Activated T-cell treated with anti-CD3 and anti-CD28 coated beads, Interleukin-2, amount 50 U/mL, for 4 hours (primary cell): ENCODE measurements at regions not wholly inside any gene's neighbourhood (a gene's known extent, or its start where the extent isn't known, plus 50 kb on each side); places are given as distances from the start of the nearest gene placed in this dataset.
"Not testable (repeated sequence)": the region's sequence is repeated elsewhere in the genome, so short reads cannot be mapped to it uniquely, and the experiment has no call there.

ENCODE experiments used
- ATAC-seq, 2 donors: fragments of 200-7000 bp; cut with Tn5 transposase; one replicate each; pipeline ENCODE4 v1.10.0; 2021
- DNase-seq: peaks from one replicate; pipeline ENCODE4 v3.0.0-alpha.2; 2020
- H3K27me3 Mint-ChIP-seq: one replicate; pipeline ENCODE4 v1.8.0; 2021; ENCODE audit warnings: low read depth, mixed read lengths
- H3K36me3 Mint-ChIP-seq: one replicate; pipeline ENCODE4 v1.8.0; 2022; ENCODE audit warnings: mixed read lengths; ENCODE audit not compliant: insufficient read depth
- H3K4me1 Mint-ChIP-seq: one replicate; pipeline ENCODE4 v1.8.0; 2021; ENCODE audit warnings: low read depth, mixed read lengths
- H3K4me3 Mint-ChIP-seq: one replicate; pipeline ENCODE4 v1.8.0; 2021; ENCODE audit warnings: mild to moderate bottlenecking, moderate library complexity, mixed read lengths
- H3K9me3 Mint-ChIP-seq: one replicate; pipeline ENCODE4 v1.8.0; 2021; ENCODE audit warnings: mixed read lengths

GRCh38 chr4:177986236-177986635 is 544.0 kb upstream of the AGA start:
- ATAC-seq (no peak), DNase-seq (no peak)
- no peaks in the 10 kb centered on the region for H3K27me3 Mint-ChIP-seq
- no peak overlapping the region for H3K4me3 Mint-ChIP-seq
- H3K9me3 Mint-ChIP-seq, result no peaks in the 10 kb centered on the region
- H3K36me3 Mint-ChIP-seq, result no peaks in the 10 kb centered on the region
- no peaks in the 10 kb centered on the region for H3K4me1 Mint-ChIP-seq

DNA sequence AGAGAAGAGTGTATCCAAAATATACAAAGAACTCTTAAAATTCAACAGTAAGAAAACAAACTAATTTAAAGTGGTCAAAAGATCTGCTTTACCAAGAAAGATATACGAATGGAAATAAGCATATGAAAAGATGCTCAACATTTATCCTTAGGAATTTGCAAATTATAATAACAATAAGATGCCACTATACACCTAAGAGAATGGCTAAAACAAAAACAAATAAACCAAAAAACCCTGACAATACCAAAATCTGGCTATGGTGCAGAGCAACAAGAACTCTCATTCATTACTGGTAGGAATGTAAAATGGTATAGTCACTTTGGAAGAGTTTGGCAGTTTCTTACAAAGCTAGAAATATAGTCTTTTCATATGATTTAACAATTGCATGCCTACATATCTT is 545.7 kb upstream of the AGA start:
- DNase-seq, result no peak
- H3K27me3 Mint-ChIP-seq, result no peaks in the 10 kb centered on the region
- no peak overlapping the region for H3K4me3 Mint-ChIP-seq
- no peaks in the 10 kb centered on the region for H3K4me1 Mint-ChIP-seq
- no peaks in the 10 kb centered on the region for H3K9me3 Mint-ChIP-seq
- no peaks in the 10 kb centered on the region for H3K36me3 Mint-ChIP-seq
- no peak for ATAC-seq

- DNase-seq, result no peak
- ATAC-seq, result no peak
- Mint-ChIP-seq H3K36me3 (no peaks in the 10 kb centered on the region), H3K4me1 (no peaks in the 10 kb centered on the region), H3K4me3 (no peak overlapping the region), H3K9me3 (no peaks in the 10 kb centered on the region), H3K27me3 (no peaks in the 10 kb centered on the region)
Measured at GRCh38 chr4:177989503-177990201, 547.4 kb upstream of the AGA start.

GRCh38 chr4:178003098-178003657 is 560.9 kb upstream of the AGA start:
- ATAC-seq (no peak), DNase-seq (no peak)
- H3K9me3 Mint-ChIP-seq, result peaks cover 11% of the 10 kb centered on the region
- H3K36me3 Mint-ChIP-seq, result no peaks in the 10 kb centered on the region
- H3K4me3 Mint-ChIP-seq, result no peak overlapping the region
- no peaks in the 10 kb centered on the region for H3K27me3 Mint-ChIP-seq
- H3K4me1 Mint-ChIP-seq, result no peaks in the 10 kb centered on the region

DNA sequence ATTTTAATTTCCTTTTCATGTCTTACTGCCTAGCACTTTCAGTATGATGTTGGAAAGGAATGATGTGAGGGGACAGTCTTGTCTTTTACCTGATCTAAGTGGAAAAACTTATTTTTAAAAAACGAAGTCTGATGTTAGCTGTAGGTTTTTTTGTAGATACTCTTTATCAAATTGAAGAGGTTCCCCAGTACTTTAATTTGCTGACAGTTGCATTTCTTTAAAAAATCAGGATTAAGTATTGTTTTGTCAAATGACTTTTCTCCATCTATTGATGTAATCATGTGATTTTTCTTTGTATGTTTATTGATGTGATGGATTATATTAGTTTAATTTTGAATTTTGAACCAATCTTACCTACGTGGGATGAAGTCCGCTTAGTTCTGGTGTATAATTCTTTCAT is 568.4 kb upstream of the AGA start:
- no peaks in the 10 kb centered on the region for H3K36me3 Mint-ChIP-seq
- no peak overlapping the region for H3K4me3 Mint-ChIP-seq
- H3K27me3 Mint-ChIP-seq, result no peaks in the 10 kb centered on the region
- no peaks in the 10 kb centered on the region for H3K4me1 Mint-ChIP-seq
- H3K9me3 Mint-ChIP-seq, result peaks cover 4% of the 10 kb centered on the region
- no peak for DNase-seq
- ATAC-seq, result no peak

DNA sequence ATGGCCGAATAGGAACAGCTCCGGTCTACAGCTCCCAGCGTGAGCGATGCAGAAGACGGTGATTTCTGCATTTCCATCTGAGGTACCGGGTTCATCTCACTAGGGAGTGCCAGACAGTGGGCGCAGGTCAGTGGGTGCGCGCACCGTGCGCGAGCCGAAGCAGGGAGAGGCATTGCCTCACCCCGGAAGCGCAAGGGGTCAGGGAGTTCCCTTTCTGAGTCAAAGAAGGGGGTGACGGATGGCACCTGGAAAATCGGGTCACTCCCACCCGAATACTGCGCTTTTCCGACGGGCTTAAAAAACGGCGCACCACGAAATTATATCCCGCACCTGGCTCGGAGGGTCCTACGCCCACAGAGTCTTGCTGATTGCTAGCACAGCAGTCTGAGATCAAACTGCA is 572.8 kb upstream of the AGA start:
- H3K4me3 Mint-ChIP-seq, H3K36me3 Mint-ChIP-seq, H3K4me1 Mint-ChIP-seq, ATAC-seq, H3K9me3 Mint-ChIP-seq, H3K27me3 Mint-ChIP-seq, DNase-seq: not testable (repeated sequence)

DNA sequence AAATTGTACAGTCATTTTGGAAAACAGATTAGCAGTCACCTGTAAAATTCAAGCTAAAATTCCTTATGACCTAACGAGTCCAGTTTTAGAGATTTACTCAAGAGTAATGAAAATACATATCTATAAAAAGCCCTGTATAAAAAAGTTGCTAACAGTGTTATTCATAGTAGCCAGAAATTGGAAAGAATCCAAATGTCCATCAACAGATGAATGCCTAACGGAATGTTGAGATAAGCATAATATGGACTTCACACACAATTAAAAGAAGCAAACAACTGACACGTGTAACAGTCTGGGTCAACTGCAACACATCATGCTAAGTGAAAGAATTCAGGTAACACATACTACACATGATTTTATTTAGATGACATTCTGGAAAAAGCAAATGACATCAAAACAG is 584.8 kb upstream of the AGA start:
- ATAC-seq (no peak), DNase-seq (no peak)
- H3K4me1 Mint-ChIP-seq, result no peaks in the 10 kb centered on the region
- no peaks in the 10 kb centered on the region for H3K9me3 Mint-ChIP-seq
- no peaks in the 10 kb centered on the region for H3K36me3 Mint-ChIP-seq
- no peaks in the 10 kb centered on the region for H3K27me3 Mint-ChIP-seq
- no peak overlapping the region for H3K4me3 Mint-ChIP-seq

DNA sequence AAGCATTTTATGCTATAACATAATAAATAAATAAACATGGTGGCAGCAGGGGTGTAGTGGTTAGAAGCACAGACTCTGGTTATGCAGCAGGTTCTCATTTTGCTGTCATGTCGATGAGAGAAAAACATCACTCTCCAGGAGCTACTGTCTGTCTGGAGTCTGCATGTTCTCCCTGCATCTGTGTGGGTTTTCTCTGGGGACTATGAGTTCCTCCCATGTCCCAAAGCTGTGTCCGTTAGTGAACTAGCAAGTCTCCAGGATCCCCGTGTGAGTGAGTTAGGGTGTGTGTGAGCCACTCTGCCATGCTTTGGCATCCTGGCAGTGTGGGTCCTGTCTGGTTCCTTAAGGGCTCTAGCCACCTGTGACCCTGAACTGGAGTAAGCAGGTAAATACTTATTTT is 585.6 kb upstream of the AGA start:
- Mint-ChIP-seq H3K27me3 (no peaks in the 10 kb centered on the region), H3K36me3 (no peaks in the 10 kb centered on the region), H3K4me1 (no peaks in the 10 kb centered on the region), H3K9me3 (no peaks in the 10 kb centered on the region), H3K4me3 (no peak overlapping the region)
- ATAC-seq, result no peak
- DNase-seq, result no peak

DNA sequence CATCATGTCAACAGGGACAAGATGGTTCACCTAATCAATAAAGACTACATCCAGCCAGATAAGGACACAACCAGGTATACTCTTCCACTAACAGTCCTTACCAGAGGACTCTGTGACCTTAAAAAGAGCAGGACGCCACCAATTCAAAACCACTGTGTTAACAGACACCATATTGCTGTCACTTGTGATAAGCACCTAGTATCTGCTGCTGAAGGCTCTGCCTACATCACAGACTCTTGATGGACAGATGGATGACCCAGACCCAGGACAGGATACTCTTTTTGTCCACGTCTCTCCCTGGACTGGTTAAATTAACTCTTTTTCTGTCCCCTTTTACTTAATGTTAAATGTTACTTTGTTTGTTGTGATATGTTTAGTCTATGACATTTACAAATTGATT is 586.2 kb upstream of the AGA start:
- no peaks in the 10 kb centered on the region for H3K27me3 Mint-ChIP-seq
- H3K36me3 Mint-ChIP-seq, result no peaks in the 10 kb centered on the region
- DNase-seq (no peak), ATAC-seq (no peak)
- H3K9me3 Mint-ChIP-seq, result no peaks in the 10 kb centered on the region
- no peak overlapping the region for H3K4me3 Mint-ChIP-seq
- no peaks in the 10 kb centered on the region for H3K4me1 Mint-ChIP-seq

- no peak for DNase-seq
- Mint-ChIP-seq H3K27me3 (no peaks in the 10 kb centered on the region), H3K36me3 (no peaks in the 10 kb centered on the region), H3K4me3 (no peak overlapping the region), H3K9me3 (no peaks in the 10 kb centered on the region), H3K4me1 (no peaks in the 10 kb centered on the region)
- ATAC-seq, result no peak
Measured at GRCh38 chr4:178037459-178038214, 595.4 kb upstream of the AGA start.

- ATAC-seq (no peak), DNase-seq (no peak)
- Mint-ChIP-seq H3K4me3 (no peak overlapping the region), H3K4me1 (no peaks in the 10 kb centered on the region), H3K9me3 (peaks cover 7% of the 10 kb centered on the region), H3K27me3 (no peaks in the 10 kb centered on the region), H3K36me3 (no peaks in the 10 kb centered on the region)
Measured at GRCh38 chr4:178056996-178057395, 614.8 kb upstream of the AGA start.

GRCh38 chr4:178063568-178063967 is 621.3 kb upstream of the AGA start:
- Mint-ChIP-seq H3K27me3 (no peaks in the 10 kb centered on the region), H3K9me3 (no peaks in the 10 kb centered on the region), H3K4me1 (no peaks in the 10 kb centered on the region), H3K36me3 (no peaks in the 10 kb centered on the region), H3K4me3 (no peak overlapping the region)
- ATAC-seq, result no peak
- no peak for DNase-seq

DNA sequence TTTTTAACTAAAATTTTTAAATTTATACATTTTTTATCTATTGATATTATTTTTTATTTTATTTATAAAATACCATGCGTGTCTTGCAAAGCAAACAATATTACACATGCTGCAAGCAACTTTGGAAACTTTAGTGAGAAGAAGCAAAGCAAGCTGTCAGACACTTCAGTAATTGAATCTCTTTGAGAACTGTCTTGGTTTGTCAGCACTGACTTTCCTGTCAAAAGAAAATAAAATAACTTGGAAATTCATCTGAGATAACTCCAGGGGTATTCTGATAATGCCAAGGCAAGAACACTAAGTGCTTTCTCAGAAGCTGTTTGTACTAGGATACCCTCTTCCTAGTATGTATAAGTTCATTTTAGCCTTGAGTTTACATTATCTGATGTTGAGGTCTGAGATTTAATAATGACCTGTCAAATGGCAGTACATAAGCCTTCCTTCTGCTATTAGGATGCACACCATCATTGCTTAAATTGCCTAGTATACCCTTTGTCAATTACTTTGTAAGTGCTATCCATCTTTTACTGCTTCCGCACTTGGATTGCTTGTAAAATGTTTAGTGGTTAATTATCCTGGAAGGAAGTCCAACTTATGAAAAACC is 624.2 kb upstream of the AGA start:
- no peak for ATAC-seq
- no peaks in the 10 kb centered on the region for H3K36me3 Mint-ChIP-seq
- H3K4me1 Mint-ChIP-seq, result no peaks in the 10 kb centered on the region
- H3K27me3 Mint-ChIP-seq, result no peaks in the 10 kb centered on the region
- H3K9me3 Mint-ChIP-seq, result peaks cover 4% of the 10 kb centered on the region
- no peak for DNase-seq
- H3K4me3 Mint-ChIP-seq, result no peak overlapping the region

DNA sequence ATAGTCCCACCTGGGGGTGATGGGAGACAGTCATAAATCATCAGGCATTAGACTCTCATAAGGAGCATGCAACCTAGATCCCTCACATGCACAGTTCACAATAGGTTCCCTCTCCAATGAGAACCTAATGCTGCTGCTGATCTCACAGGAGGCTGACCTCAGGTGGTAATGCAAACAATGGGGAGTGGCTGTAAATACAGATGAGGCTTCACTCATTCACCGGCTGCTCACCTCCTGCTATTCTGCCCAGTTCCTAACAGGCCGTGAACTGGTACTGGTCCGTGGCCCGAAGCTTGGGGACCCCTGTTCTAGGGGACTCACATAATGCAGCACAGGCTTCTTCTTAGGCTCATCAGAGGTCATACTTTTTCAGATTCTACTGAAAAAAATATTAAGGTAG is 625.9 kb upstream of the AGA start:
- Mint-ChIP-seq H3K4me3 (no peak overlapping the region), H3K9me3 (peaks cover 4% of the 10 kb centered on the region), H3K27me3 (no peaks in the 10 kb centered on the region), H3K36me3 (no peaks in the 10 kb centered on the region), H3K4me1 (no peaks in the 10 kb centered on the region)
- ATAC-seq, result no peak
- DNase-seq, result no peak

DNA sequence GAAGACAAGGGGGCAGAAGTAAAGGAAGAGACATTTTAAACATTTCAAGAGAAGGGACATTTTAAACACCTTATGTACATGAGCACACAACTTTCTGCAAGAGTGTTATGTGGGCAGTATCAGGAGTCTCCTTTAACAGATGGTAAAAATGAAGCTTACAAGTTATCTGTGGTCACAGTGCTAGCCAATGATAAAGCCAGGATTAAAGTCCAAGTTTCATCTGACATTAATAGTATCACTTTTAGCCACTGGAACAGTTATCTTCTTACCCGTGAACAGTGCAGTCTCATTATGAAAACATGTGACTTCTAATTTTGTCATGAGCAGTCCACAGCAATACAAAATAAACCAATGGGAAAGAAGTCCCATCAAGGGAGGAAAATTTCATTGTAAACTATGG is 627.9 kb upstream of the AGA start:
- Mint-ChIP-seq H3K36me3 (no peaks in the 10 kb centered on the region), H3K27me3 (no peaks in the 10 kb centered on the region), H3K9me3 (peaks cover 4% of the 10 kb centered on the region), H3K4me1 (no peaks in the 10 kb centered on the region), H3K4me3 (no peak overlapping the region)
- ATAC-seq, result no peak
- no peak for DNase-seq
